Testis (tissue), 2 donors: ENCODE measurements at regions not wholly inside any gene's neighbourhood (a gene's known extent, or its start where the extent isn't known, plus 50 kb on each side); places are given as distances from the start of the nearest gene placed in this dataset.

Experiments
- POLR2A ChIP-seq: fragments of 450-650 bp; IDR thresholded peaks from one replicate; pipeline ENCODE4 v1.6.1; 2017; ENCODE audit warnings: antibody characterized with exemption, mild to moderate bottlenecking, moderate library complexity
- TF ChIP-seq, protein P1 (sequence below), 3 experiments: fragments of 450-650 bp in 2 of 3; fragments of 200-600 bp in 1 of 3; sonication (generic) in 1 of 3; IDR thresholded peaks; one replicate each; pipeline ENCODE4 v1.5.1; 2016 to 2019; ENCODE audit warnings: antibody characterized with exemption in 3 of 3, mild to moderate bottlenecking in 2 of 3, moderate library complexity in 1 of 3

DNA sequence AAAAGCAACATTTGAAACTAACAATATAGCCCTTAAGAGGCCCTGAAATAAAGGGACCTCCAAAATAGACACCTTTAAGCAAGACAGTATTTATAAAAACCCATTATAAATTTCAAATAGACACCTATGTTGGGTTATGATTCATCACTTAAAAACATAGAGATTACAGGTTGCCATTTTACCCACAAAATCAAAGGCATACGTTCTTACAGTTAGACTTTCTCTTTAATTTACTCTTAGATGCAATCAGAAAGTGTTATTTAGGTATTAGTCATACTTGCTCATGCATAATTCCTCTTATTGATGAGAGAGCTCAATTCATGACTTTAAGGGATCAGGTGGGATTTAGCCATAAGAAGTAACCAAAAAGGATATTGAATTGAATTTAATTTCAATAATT is 51.5 kb upstream of the TMEM200A start:
- TF ChIP-seq, protein P1, sequence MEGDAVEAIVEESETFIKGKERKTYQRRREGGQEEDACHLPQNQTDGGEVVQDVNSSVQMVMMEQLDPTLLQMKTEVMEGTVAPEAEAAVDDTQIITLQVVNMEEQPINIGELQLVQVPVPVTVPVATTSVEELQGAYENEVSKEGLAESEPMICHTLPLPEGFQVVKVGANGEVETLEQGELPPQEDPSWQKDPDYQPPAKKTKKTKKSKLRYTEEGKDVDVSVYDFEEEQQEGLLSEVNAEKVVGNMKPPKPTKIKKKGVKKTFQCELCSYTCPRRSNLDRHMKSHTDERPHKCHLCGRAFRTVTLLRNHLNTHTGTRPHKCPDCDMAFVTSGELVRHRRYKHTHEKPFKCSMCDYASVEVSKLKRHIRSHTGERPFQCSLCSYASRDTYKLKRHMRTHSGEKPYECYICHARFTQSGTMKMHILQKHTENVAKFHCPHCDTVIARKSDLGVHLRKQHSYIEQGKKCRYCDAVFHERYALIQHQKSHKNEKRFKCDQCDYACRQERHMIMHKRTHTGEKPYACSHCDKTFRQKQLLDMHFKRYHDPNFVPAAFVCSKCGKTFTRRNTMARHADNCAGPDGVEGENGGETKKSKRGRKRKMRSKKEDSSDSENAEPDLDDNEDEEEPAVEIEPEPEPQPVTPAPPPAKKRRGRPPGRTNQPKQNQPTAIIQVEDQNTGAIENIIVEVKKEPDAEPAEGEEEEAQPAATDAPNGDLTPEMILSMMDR (IDR thresholded peaks at IDR 0.05), result no peak
- no peak for TF ChIP-seq POLR2A
